ENCODE measurements at regions not wholly inside any gene's neighbourhood (a gene's known extent, or its start where the extent isn't known, plus 50 kb on each side); places are given as distances from the start of the nearest gene placed in this dataset.

DNA sequence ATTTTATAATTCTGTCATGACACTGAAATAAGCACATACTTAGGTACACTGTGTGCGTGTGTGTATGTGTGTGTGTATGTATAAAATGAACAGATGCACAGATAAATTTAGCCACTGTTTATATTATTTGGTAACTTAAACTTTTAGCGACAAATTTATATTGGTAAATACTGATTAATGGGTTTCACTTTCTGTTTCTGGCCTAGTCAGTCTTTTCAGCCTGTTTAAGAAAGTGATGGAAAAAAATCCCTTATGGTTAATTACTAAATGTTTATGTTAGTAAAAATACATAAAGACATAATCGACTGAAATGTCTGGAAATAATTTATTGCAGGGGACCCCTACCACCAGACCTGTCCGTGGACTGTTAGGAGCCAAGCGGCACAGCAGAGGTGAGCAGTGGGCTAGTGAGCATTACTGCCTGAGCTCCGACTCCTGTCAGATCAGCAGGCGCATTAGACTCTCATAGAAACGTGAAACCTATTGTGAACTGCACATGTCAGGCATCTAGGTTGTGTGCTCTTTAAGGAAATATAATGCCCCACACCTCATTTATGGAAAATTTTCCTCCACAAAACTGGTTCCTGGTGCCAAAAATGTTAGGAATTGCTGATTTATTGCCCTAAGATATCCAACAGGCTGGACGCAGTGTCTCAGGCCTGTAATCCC, 717.4 kb downstream of the SI start:
- Mint-ChIP-seq H3K27me3 (ENCODE audit: insufficient read depth) (no peaks in the 10 kb centered on the region), H3K4me1 (peaks cover 14% of the 10 kb centered on the region), H3K36me3 (ENCODE audit: low read depth) (no peaks in the 10 kb centered on the region), H3K4me3 (no peak overlapping the region), H3K27ac (no peak overlapping the region), H3K9me3 (no peaks in the 10 kb centered on the region)
- 94 to 97% methylated on average over 5 to 9 of the region's 9 CpGs for WGBS, 2 experiments (ENCODE audit: insufficient coverage in 1 of 2, insufficient read length in 1 of 2)
- H3K27ac ChIP-seq (ENCODE audit: low read depth, low read length), result no peak overlapping the region
- H3K27me3 ChIP-seq (ENCODE audit: control insufficient read depth, insufficient read depth, low read length, poor library complexity, severe bottlenecking), result no peaks in the 10 kb centered on the region
- no peaks in the 10 kb centered on the region for H3K4me1 ChIP-seq (ENCODE audit: control insufficient read depth, insufficient read depth, low read length)
- H3K36me3 ChIP-seq (ENCODE audit: control insufficient read depth, insufficient read depth, low read length), result no peaks in the 10 kb centered on the region
- no peak for DNase-seq
- no peak overlapping the region for H3K9ac ChIP-seq (ENCODE audit: extremely low read depth, low read length, poor library complexity, severe bottlenecking)
- no peaks in the 10 kb centered on the region for H3K9me3 ChIP-seq (ENCODE audit: control insufficient read depth, low read length)
- no peak for TF ChIP-seq CTCF (conservative IDR thresholded peaks at IDR 0.05)
- H3K4me3 ChIP-seq (ENCODE audit: low read length), result no peak overlapping the region

DNA sequence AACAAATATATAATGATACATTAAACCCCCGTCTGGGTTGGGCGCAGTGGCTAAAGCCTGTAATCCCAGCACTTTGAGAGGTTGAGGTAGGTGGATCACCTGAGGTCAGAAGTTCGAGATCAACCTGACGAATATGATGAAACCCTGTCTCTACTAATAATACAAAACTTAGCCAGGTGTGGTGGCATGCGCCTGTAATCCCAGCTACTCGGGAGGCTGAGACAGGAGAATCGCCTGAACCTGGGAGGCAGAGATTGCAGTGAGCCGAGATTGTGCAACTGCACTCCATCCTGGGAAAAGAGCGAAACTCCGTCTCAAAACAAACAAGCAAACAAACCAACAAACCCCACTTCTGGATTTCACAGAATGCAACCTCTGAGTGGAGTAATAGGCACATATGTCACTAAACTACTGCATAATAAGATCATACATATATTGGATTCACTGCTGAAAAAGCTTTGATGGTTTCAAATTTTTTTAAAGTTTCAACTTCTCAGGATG, 718.2 kb downstream of the SI start:
- H3K9ac ChIP-seq (ENCODE audit: extremely low read depth, low read length, poor library complexity, severe bottlenecking), result no peak overlapping the region
- peaks cover 14% of the 10 kb centered on the region for H3K4me1 Mint-ChIP-seq
- H3K4me1 ChIP-seq (ENCODE audit: control insufficient read depth, insufficient read depth, low read length), result no peaks in the 10 kb centered on the region
- no peak overlapping the region for H3K4me3 Mint-ChIP-seq
- DNase-seq, result no peak
- no peaks in the 10 kb centered on the region for H3K9me3 Mint-ChIP-seq
- no peak for TF ChIP-seq CTCF (conservative IDR thresholded peaks at IDR 0.05)
- no peaks in the 10 kb centered on the region for H3K36me3 ChIP-seq (ENCODE audit: control insufficient read depth, insufficient read depth, low read length)
- H3K27me3 ChIP-seq (ENCODE audit: control insufficient read depth, insufficient read depth, low read length, poor library complexity, severe bottlenecking), result no peaks in the 10 kb centered on the region
- no peak overlapping the region for H3K4me3 ChIP-seq (ENCODE audit: low read length)
- H3K36me3 Mint-ChIP-seq (ENCODE audit: low read depth), result no peaks in the 10 kb centered on the region
- H3K27ac ChIP-seq (ENCODE audit: low read depth, low read length), result no peak overlapping the region
- no peaks in the 10 kb centered on the region for H3K27me3 Mint-ChIP-seq (ENCODE audit: insufficient read depth)
- no peak overlapping the region for H3K27ac Mint-ChIP-seq
- H3K9me3 ChIP-seq (ENCODE audit: control insufficient read depth, low read length), result no peaks in the 10 kb centered on the region
- 96 to 98% methylated on average over 6 to 10 of the region's 10 CpGs for WGBS, 2 experiments (ENCODE audit: insufficient coverage in 1 of 2, insufficient read length in 1 of 2)

DNA sequence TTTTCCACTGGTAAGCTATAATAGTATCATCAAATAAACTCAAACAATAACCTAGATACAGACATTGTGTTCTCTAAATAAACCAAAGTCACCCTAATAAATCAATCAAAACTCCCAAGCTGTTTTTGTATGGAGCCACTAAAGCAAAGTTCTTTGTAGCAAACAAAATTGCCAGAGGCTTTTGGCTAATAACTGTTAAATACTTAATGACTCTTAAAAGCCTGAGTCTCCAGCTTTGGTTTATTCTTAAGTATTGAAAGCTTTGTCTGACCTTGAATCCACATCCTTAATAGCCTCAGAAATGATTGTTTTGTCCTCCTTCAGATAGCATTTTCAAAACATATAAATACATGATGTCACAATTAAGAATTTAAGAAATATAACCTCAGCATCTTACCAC, 725.3 kb downstream of the SI start:
- no peak overlapping the region for H3K27ac ChIP-seq (ENCODE audit: low read depth, low read length)
- Mint-ChIP-seq H3K27ac (peak overlapping the region; percentile 72), H3K9me3 (peaks cover 15% of the 10 kb centered on the region), H3K27me3 (ENCODE audit: insufficient read depth) (no peaks in the 10 kb centered on the region), H3K4me1 (peaks cover 16% of the 10 kb centered on the region), H3K4me3 (no peak overlapping the region), H3K36me3 (ENCODE audit: low read depth) (peaks cover 21% of the 10 kb centered on the region)
- H3K36me3 ChIP-seq (ENCODE audit: control insufficient read depth, insufficient read depth, low read length), result peaks cover 13% of the 10 kb centered on the region
- H3K4me3 ChIP-seq (ENCODE audit: low read length), result peak overlapping the region; percentile 50
- no peak for DNase-seq
- no peak overlapping the region for H3K9ac ChIP-seq (ENCODE audit: extremely low read depth, low read length, poor library complexity, severe bottlenecking)
- no peak for TF ChIP-seq CTCF (conservative IDR thresholded peaks at IDR 0.05)
- no peaks in the 10 kb centered on the region for H3K27me3 ChIP-seq (ENCODE audit: control insufficient read depth, insufficient read depth, low read length, poor library complexity, severe bottlenecking)
- H3K9me3 ChIP-seq (ENCODE audit: control insufficient read depth, low read length), result peaks cover 34% of the 10 kb centered on the region
- H3K4me1 ChIP-seq (ENCODE audit: control insufficient read depth, insufficient read depth, low read length), result peaks cover 9% of the 10 kb centered on the region
